ENCODE measurements at regions not wholly inside any gene's neighbourhood (a gene's known extent, or its start where the extent isn't known, plus 50 kb on each side); places are given as distances from the start of the nearest gene placed in this dataset.
"Not testable (repeated sequence)": the region's sequence is repeated elsewhere in the genome, so short reads cannot be mapped to it uniquely, and the experiment has no call there.

DNA sequence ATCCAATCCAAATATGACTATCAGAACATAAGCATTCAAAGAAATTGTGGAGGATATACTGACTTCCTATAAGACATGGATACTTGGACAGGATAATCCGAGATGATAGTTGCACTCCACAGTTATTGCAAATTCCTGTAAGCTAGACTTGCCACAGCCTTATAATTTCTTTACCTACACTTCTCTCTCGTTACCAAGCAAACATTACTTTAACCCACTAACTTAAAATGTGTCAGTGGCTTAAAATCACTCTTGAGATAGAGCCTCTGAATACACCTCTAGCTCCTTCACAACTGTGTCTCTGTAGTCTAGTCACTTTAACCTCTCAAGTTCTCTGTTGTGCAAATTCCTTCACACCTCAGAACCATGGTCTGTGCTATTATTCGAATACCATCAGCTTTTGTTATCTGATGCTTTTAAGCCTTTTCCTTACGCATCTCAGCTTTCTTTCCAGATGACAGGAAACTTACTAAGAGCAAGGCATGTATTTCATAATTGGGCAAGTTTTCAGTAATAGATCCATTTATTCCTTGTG lies 474.9 kb upstream of the MIR17HG start:
- peaks cover 7% of the 10 kb centered on the region for H3K9me3 Mint-ChIP-seq
- no peaks in the 10 kb centered on the region for H3K4me1 Mint-ChIP-seq
- ATAC-seq (replicated peaks) = no peak
- H3K27ac Mint-ChIP-seq = no peak overlapping the region
- no peak overlapping the region for H3K4me3 Mint-ChIP-seq
- no peaks in the 10 kb centered on the region for H3K27me3 Mint-ChIP-seq
- no peaks in the 10 kb centered on the region for H3K36me3 Mint-ChIP-seq (ENCODE audit: low read depth)

DNA sequence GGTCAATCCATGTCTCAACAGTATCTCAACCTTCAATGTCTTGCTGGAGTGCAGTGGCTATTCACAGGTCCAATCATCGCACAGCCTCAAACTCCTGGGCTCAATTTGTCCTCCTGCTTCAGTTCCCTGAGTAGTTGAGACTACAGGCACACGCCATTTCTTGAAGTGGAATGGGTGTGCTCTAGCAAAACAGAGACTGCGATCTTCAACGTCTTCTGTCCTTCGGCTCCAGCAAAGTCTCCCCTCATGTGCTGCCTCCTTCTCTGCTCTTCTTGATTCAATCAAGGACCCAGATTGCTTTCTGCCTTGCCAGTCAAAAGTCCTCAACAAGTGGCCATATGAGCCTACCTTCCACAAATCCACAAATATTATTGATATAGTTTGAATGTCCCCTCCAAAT lies 466.7 kb upstream of the MIR17HG start:
- H3K27me3 Mint-ChIP-seq = no peaks in the 10 kb centered on the region
- no peak for ATAC-seq (replicated peaks)
- H3K27ac Mint-ChIP-seq = no peak overlapping the region
- peaks cover 3% of the 10 kb centered on the region for H3K9me3 Mint-ChIP-seq
- no peaks in the 10 kb centered on the region for H3K36me3 Mint-ChIP-seq (ENCODE audit: low read depth)
- no peaks in the 10 kb centered on the region for H3K4me1 Mint-ChIP-seq
- H3K4me3 Mint-ChIP-seq = no peak overlapping the region

DNA sequence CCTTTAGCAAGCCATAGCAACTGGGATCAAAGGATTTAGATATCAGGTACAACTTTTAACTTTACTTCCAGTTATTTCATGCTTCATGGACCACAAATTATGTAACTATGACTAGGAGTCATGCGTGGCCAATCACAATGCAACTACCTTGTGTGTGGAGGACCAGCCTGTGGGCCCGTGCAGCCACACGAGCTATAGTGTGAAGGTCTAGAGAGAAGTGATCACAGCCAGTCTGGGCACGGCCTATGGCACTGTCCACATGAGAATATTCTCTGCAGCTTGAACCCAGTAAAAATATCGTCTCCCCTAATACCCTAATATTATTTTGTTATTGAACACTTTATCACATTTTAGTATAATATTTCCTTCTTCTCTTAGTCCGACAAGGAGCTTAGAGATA lies 464.9 kb upstream of the MIR17HG start:
- no peak overlapping the region for H3K4me3 Mint-ChIP-seq
- no peak overlapping the region for H3K27ac Mint-ChIP-seq
- peaks cover under 1% of the 10 kb centered on the region for H3K9me3 Mint-ChIP-seq
- H3K36me3 Mint-ChIP-seq (ENCODE audit: low read depth) = no peaks in the 10 kb centered on the region
- no peak for ATAC-seq (replicated peaks)
- H3K27me3 Mint-ChIP-seq = no peaks in the 10 kb centered on the region
- H3K4me1 Mint-ChIP-seq = no peaks in the 10 kb centered on the region

DNA sequence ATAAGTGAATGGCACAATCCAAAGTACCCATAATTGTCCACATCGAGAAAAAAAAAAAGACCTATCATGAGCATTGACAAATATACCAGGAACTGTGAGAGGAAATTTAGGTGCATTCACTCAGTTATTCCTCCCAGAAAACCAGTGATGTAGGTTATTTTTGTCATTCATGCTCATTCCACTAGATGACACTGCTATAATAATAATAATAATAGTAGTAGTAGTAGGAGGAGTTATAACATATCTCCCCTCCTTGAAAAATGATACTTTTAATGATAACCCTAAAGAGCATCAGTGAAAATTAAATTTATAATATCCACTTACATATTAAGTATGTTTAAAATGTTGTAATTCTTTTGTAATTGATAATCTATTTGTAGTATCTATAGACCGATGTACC lies 463.9 kb upstream of the MIR17HG start:
- Mint-ChIP-seq H3K4me3 (no peak overlapping the region), H3K9me3 (no peaks in the 10 kb centered on the region), H3K27ac (no peak overlapping the region), H3K36me3 (ENCODE audit: low read depth) (no peaks in the 10 kb centered on the region), H3K27me3 (no peaks in the 10 kb centered on the region), H3K4me1 (no peaks in the 10 kb centered on the region)
- no peak for ATAC-seq (replicated peaks)

GRCh38 chr13:90884066-90884465 lies 463.4 kb upstream of the MIR17HG start:
- no peak overlapping the region for H3K4me3 Mint-ChIP-seq

GRCh38 chr13:90889906-90890834 lies 457.3 kb upstream of the MIR17HG start:
- Mint-ChIP-seq H3K27ac (no peak overlapping the region), H3K9me3 (peaks cover 8% of the 10 kb centered on the region), H3K4me1 (no peaks in the 10 kb centered on the region), H3K4me3 (no peak overlapping the region), H3K36me3 (ENCODE audit: low read depth) (no peaks in the 10 kb centered on the region), H3K27me3 (no peaks in the 10 kb centered on the region)
- ATAC-seq (replicated peaks) = no peak

More at GRCh38 chr13:90884066-90884465, 463.4 kb upstream of the MIR17HG start:
- Mint-ChIP-seq H3K27me3 (no peaks in the 10 kb centered on the region), H3K4me1 (no peaks in the 10 kb centered on the region), H3K9me3 (no peaks in the 10 kb centered on the region), H3K27ac (no peak overlapping the region), H3K36me3 (ENCODE audit: low read depth) (no peaks in the 10 kb centered on the region)
- no peak for ATAC-seq (replicated peaks)

GRCh38 chr13:90891329-90891728 lies 456.2 kb upstream of the MIR17HG start:
- no peak overlapping the region for H3K27ac Mint-ChIP-seq
- no peak overlapping the region for H3K4me3 Mint-ChIP-seq
- H3K36me3 Mint-ChIP-seq (ENCODE audit: low read depth) = no peaks in the 10 kb centered on the region
- H3K27me3 Mint-ChIP-seq = no peaks in the 10 kb centered on the region
- H3K9me3 Mint-ChIP-seq = peaks cover 8% of the 10 kb centered on the region
- H3K4me1 Mint-ChIP-seq = no peaks in the 10 kb centered on the region
- no peak for ATAC-seq (replicated peaks)

DNA sequence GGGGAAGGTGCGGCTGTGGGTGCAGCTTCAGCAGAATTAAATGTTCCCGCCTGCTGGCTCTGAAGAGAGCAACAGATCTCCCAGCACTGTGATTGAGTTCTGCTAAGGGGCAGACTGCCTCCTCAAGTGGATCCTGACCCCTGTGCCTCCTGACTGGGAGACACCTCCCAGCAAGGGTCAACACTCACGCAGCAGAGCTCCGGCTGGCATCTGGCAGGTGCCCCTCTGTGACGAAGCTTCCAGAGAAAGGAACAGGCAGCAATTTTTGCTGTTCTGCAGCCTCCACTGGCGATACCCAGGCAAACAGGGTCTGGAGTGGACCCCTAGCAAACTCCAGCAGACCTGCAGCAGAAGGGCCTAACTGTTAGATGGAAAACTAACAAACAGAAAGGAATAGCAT lies 454.3 kb upstream of the MIR17HG start:
- not testable (repeated sequence) for H3K27me3 Mint-ChIP-seq; H3K9me3 Mint-ChIP-seq; H3K4me1 Mint-ChIP-seq; H3K4me3 Mint-ChIP-seq; H3K36me3 Mint-ChIP-seq (ENCODE audit: low read depth); H3K27ac Mint-ChIP-seq; ATAC-seq (replicated peaks)

DNA sequence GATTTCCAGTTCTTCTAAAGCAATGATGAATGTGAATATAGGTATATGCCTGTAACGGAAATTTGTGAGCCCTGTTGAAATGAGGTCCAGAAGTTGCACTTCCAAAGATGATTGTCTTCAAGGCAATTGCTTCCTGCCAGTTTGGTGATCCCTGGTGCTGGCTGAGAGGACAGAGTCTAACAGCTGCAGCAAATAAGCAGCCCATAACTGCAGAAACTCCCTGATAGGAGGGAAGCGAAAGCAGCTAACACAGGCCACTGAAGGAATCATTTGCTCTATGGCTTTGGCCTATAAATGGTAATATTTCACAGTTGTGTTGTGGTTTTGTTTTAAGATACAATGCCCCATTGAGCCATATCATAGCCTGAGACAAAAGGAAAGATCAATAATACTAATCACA lies 451.5 kb upstream of the MIR17HG start:
- Mint-ChIP-seq H3K27ac (no peak overlapping the region), H3K36me3 (ENCODE audit: low read depth) (no peaks in the 10 kb centered on the region)
- no peak for ATAC-seq (replicated peaks)

GRCh38 chr13:90898811-90899210 lies 448.7 kb upstream of the MIR17HG start:
- no peak overlapping the region for H3K4me3 Mint-ChIP-seq
- no peaks in the 10 kb centered on the region for H3K36me3 Mint-ChIP-seq (ENCODE audit: low read depth)
- no peaks in the 10 kb centered on the region for H3K27me3 Mint-ChIP-seq
- H3K27ac Mint-ChIP-seq = no peak overlapping the region
- no peaks in the 10 kb centered on the region for H3K4me1 Mint-ChIP-seq
- peaks cover 7% of the 10 kb centered on the region for H3K9me3 Mint-ChIP-seq
- no peak for ATAC-seq (replicated peaks)

More for the DNA sequence above, 451.5 kb upstream of the MIR17HG start:
- Mint-ChIP-seq H3K27me3 (no peaks in the 10 kb centered on the region), H3K4me3 (no peak overlapping the region), H3K9me3 (peaks cover 6% of the 10 kb centered on the region), H3K4me1 (no peaks in the 10 kb centered on the region)

- peaks cover 7% of the 10 kb centered on the region for H3K9me3 Mint-ChIP-seq
- H3K4me1 Mint-ChIP-seq = no peaks in the 10 kb centered on the region
- H3K27me3 Mint-ChIP-seq = no peaks in the 10 kb centered on the region
- H3K27ac Mint-ChIP-seq = no peak overlapping the region
- no peak overlapping the region for H3K4me3 Mint-ChIP-seq
- no peaks in the 10 kb centered on the region for H3K36me3 Mint-ChIP-seq (ENCODE audit: low read depth)
- ATAC-seq (replicated peaks) = no peak
These were observed 448.1 kb upstream of the MIR17HG start for GRCh38 chr13:90899416-90899815.

DNA sequence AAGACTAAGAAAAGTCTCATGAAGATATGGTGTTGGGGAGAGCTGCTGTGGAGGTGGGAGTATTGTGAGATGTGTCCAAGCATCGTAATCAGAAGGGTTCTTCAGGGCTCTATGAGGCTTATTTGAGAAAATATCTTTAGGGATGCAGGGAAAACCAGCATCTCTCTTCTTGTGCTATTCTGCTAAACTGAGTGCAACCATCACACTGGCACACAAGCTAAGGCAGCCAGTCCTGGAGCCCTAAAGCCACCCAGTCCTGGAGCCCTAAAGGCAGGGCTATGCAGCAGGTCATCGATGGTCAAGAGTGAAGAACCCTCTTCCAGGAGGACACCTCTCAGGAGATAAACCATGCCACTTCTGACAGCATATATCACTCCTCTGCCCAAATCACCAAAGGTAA lies 445.2 kb upstream of the MIR17HG start:
- ATAC-seq (replicated peaks) = no peak
- no peak overlapping the region for H3K27ac Mint-ChIP-seq
- no peaks in the 10 kb centered on the region for H3K27me3 Mint-ChIP-seq
- no peaks in the 10 kb centered on the region for H3K4me1 Mint-ChIP-seq
- no peaks in the 10 kb centered on the region for H3K36me3 Mint-ChIP-seq (ENCODE audit: low read depth)
- H3K4me3 Mint-ChIP-seq = no peak overlapping the region
- H3K9me3 Mint-ChIP-seq = peaks cover 15% of the 10 kb centered on the region

- Mint-ChIP-seq H3K27me3 (no peaks in the 10 kb centered on the region), H3K27ac (no peak overlapping the region), H3K4me1 (no peaks in the 10 kb centered on the region), H3K9me3 (peaks cover 15% of the 10 kb centered on the region), H3K36me3 (ENCODE audit: low read depth) (no peaks in the 10 kb centered on the region), H3K4me3 (no peak overlapping the region)
- no peak for ATAC-seq (replicated peaks)
These were observed 440.9 kb upstream of the MIR17HG start for GRCh38 chr13:90906554-90906953.

DNA sequence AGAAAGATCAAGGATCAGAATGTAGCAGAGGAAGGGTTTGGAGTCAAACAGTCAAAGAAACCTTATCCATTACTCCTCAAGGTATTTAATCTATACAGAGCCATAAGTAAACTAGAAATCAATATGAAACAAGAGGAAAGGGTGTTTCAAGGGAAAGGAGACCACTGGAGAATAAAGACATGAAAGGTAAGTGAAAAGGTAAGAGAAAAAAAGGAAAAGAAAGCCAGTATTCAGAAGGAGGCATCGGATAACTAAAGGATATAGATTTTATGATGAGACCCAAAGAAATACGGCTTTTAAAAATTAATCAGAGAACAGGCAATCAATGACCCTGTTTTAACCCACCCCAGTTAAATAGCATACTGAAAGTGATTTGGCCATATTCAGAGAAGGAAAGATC lies 438.7 kb upstream of the MIR17HG start:
- no peaks in the 10 kb centered on the region for H3K4me1 Mint-ChIP-seq
- H3K27ac Mint-ChIP-seq = no peak overlapping the region
- ATAC-seq (replicated peaks) = no peak

GRCh38 chr13:90910018-90910639 lies 437.4 kb upstream of the MIR17HG start:
- Mint-ChIP-seq H3K4me3 (no peak overlapping the region), H3K4me1 (no peaks in the 10 kb centered on the region), H3K36me3 (ENCODE audit: low read depth) (no peaks in the 10 kb centered on the region), H3K27ac (no peak overlapping the region), H3K27me3 (no peaks in the 10 kb centered on the region), H3K9me3 (peaks cover 15% of the 10 kb centered on the region)
- ATAC-seq (replicated peaks) = no peak

More for the DNA sequence above, 438.7 kb upstream of the MIR17HG start:
- no peaks in the 10 kb centered on the region for H3K27me3 Mint-ChIP-seq
- H3K9me3 Mint-ChIP-seq = peaks cover 15% of the 10 kb centered on the region
- H3K4me3 Mint-ChIP-seq = no peak overlapping the region
- H3K36me3 Mint-ChIP-seq (ENCODE audit: low read depth) = no peaks in the 10 kb centered on the region

All from activated T-helper 17 cell treated with anti-CD3 and anti-CD28 coated beads, Interleukin-2, amount 50 U/mL, for 72 hours (primary cell).